ENCODE measurements at regions not wholly inside any gene's neighbourhood (a gene's known extent, or its start where the extent isn't known, plus 50 kb on each side); places are given as distances from the start of the nearest gene placed in this dataset.

- TF ChIP-seq CHD2 (IDR thresholded peaks at IDR 0.05; ENCODE audit: low read length, partially characterized antibody) (no peak), CTCF (IDR thresholded peaks at IDR 0.05) (no peak), RFX5 (IDR thresholded peaks at IDR 0.05; ENCODE audit: low read length) (no peak), GATA2 (CRISPR knock-in tag; IDR thresholded peaks at IDR 0.05) (no peak), MAX (IDR thresholded peaks at IDR 0.05; ENCODE audit: low read depth) (no peak), TAF1 (IDR thresholded peaks at IDR 0.05; ENCODE audit: borderline replicate concordance, low read depth, low read length) (no peak), USF2 (IDR thresholded peaks at IDR 0.05; ENCODE audit: borderline replicate concordance, low read depth, low read length) (no peak), RCOR1 (IDR thresholded peaks at IDR 0.05; ENCODE audit: low read length) (no peak), MXI1 (IDR thresholded peaks at IDR 0.05; ENCODE audit: low read depth, low read length) (no peak)
Observed at GRCh38 chr4:57734104-57734670, 624.0 kb upstream of the IGFBP7 start.

All from SK-N-SH (cell line).